ENCODE measurements at regions not wholly inside any gene's neighbourhood (a gene's known extent, or its start where the extent isn't known, plus 50 kb on each side); places are given as distances from the start of the nearest gene placed in this dataset.
"Not testable (repeated sequence)": the region's sequence is repeated elsewhere in the genome, so short reads cannot be mapped to it uniquely, and the experiment has no call there.

DNA sequence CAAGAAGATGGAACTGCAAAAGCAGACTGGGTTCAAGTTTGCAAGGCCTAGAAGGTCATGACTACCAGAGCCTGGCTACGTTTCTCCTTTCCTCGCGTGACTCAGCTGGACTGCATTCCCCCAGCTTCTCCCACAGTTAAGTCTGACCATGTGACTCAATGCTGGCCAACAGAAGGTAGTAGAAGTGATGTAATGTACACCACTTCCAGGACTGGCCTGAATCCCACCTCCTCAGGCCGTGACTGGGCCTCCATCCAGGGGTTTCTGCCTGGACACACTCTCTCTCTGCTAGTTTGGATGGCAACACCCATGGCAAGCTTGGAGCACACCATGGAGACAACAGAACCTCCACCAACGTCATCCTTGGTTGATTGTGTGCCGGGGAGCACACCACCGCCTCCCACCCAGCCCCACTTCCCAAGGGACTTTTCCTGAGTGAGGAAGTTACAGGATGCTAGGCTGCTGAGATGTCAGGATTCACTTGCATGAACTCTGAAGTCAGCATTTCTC, 112.0 kb upstream of the CDYL start:
- CTCF ChIA-PET, result no interaction called here

GRCh38 chr6:4662886-4663285, 113.3 kb upstream of the CDYL start:
- WGBS (ENCODE audit: insufficient coverage), result 96% methylated on average over 7 of the region's 7 CpGs
- Histone ChIP-seq H3K4me3 (ENCODE audit: control insufficient read depth in 1 of 7, extremely low read depth in 1 of 7, insufficient read depth in 4 of 7, low read depth in 2 of 7, low read length in 6 of 7) (no peak overlapping the region), H3K36me3 (ENCODE audit: control insufficient read depth in 4 of 4, insufficient read depth in 4 of 4, low read length in 3 of 4) (no peaks in the 10 kb centered on the region), H3K9me3 (ENCODE audit: control extremely low read depth in 1 of 5, control insufficient read depth in 4 of 5, insufficient read depth in 2 of 5, low read depth in 1 of 5, low read length in 4 of 5) (no peaks in the 10 kb centered on the region), H3K27me3 (replicated peaks in 2 of 5; ENCODE audit: control insufficient read depth in 4 of 5, insufficient read depth in 5 of 5, low read length in 4 of 5) (peaks cover 0 to 2% (median 0%) of the 10 kb centered on the region in 5 experiments), H3K4me1 (ENCODE audit: control extremely low read depth in 1 of 4, control insufficient read depth in 4 of 4, insufficient read depth in 4 of 4, low read length in 3 of 4) (peaks cover 0 to 5% (median 0%) of the 10 kb centered on the region in 4 experiments), H3K27ac (ENCODE audit: insufficient read depth in 1 of 2, low read depth in 1 of 2, low read length in 2 of 2, poor library complexity in 1 of 2, severe bottlenecking in 2 of 2) (no peak overlapping the region)
- no peak for DNase-seq
- POLR2A ChIA-PET, result interaction anchor here (0.6 kb wide), 1 partner anchor 380 kb away, joined by 5 read pairs; no protein-coding TSS in a partner anchor
- CTCF ChIA-PET, result no interaction called here

More for the DNA sequence above, 112.0 kb upstream of the CDYL start:
- Histone ChIP-seq H3K4me3 (ENCODE audit: control insufficient read depth in 1 of 7, extremely low read depth in 1 of 7, insufficient read depth in 4 of 7, low read depth in 2 of 7, low read length in 6 of 7) (no peak overlapping the region), H3K27ac (ENCODE audit: insufficient read depth in 1 of 2, low read depth in 1 of 2, low read length in 2 of 2, poor library complexity in 1 of 2, severe bottlenecking in 2 of 2) (no peak overlapping the region), H3K4me1 (ENCODE audit: control extremely low read depth in 1 of 4, control insufficient read depth in 4 of 4, insufficient read depth in 4 of 4, low read length in 3 of 4) (no peaks in the 10 kb centered on the region), H3K27me3 (replicated peaks in 2 of 5; ENCODE audit: control insufficient read depth in 4 of 5, insufficient read depth in 5 of 5, low read length in 4 of 5) (peaks cover 0 to 2% (median 0%) of the 10 kb centered on the region in 5 experiments), H3K36me3 (ENCODE audit: control insufficient read depth in 4 of 4, insufficient read depth in 4 of 4, low read length in 3 of 4) (no peaks in the 10 kb centered on the region), H3K9me3 (ENCODE audit: control extremely low read depth in 1 of 5, control insufficient read depth in 4 of 5, insufficient read depth in 2 of 5, low read depth in 1 of 5, low read length in 4 of 5) (no peaks in the 10 kb centered on the region)
- POLR2A ChIA-PET, result no interaction called here
- no CpG with 5 or more reads among the region's 7 CpGs for WGBS (ENCODE audit: insufficient coverage)
- no peak for DNase-seq

DNA sequence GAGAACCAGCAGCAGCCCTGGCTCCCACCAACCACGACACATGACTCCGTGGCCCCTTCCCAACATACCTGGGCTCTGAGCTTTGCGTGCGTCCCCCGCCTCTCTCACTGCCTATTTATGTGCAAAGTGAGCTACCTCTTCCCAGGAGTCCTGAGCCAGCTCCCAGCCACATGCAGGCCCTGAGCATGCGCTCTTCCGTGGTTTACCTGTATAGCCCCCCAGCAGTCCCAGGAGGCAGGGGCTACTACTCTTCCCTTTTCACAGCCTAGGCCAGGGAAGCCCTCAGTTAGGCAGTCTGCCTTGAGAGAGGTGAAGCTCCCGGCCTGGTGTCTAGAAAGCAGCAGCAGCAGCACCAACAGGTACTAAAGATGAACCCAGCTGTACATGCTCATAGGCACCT, 114.8 kb upstream of the CDYL start:
- peaks cover 0 to under 1% (median 0%) of the 10 kb centered on the region in 5 experiments for H3K27me3 ChIP-seq (replicated peaks in 2 of 5; ENCODE audit: control insufficient read depth in 4 of 5, insufficient read depth in 5 of 5, low read length in 4 of 5)
- no peaks in the 10 kb centered on the region for H3K36me3 ChIP-seq (ENCODE audit: control insufficient read depth in 4 of 4, insufficient read depth in 4 of 4, low read length in 3 of 4)
- H3K4me3 ChIP-seq (ENCODE audit: control insufficient read depth in 1 of 7, extremely low read depth in 1 of 7, insufficient read depth in 4 of 7, low read depth in 2 of 7, low read length in 6 of 7), result no peak overlapping the region
- WGBS (ENCODE audit: insufficient coverage), result 97% methylated on average over 6 of the region's 8 CpGs
- POLR2A ChIA-PET, result no interaction called here
- CTCF ChIA-PET, result no interaction called here
- no peak for DNase-seq
- no peaks in the 10 kb centered on the region for H3K9me3 ChIP-seq (ENCODE audit: control extremely low read depth in 1 of 5, control insufficient read depth in 4 of 5, insufficient read depth in 2 of 5, low read depth in 1 of 5, low read length in 4 of 5)
- peaks cover 0 to 5% (median 0%) of the 10 kb centered on the region in 4 experiments for H3K4me1 ChIP-seq (ENCODE audit: control extremely low read depth in 1 of 4, control insufficient read depth in 4 of 4, insufficient read depth in 4 of 4, low read length in 3 of 4)
- no peak overlapping the region for H3K27ac ChIP-seq (ENCODE audit: insufficient read depth in 1 of 2, low read depth in 1 of 2, low read length in 2 of 2, poor library complexity in 1 of 2, severe bottlenecking in 2 of 2)

GRCh38 chr6:4660377-4661321, 115.6 kb upstream of the CDYL start:
- H3K4me3 ChIP-seq (ENCODE audit: control insufficient read depth in 1 of 7, extremely low read depth in 1 of 7, insufficient read depth in 4 of 7, low read depth in 2 of 7, low read length in 6 of 7), result no peak overlapping the region
- no peaks in the 10 kb centered on the region for H3K27me3 ChIP-seq (replicated peaks in 2 of 5; ENCODE audit: control insufficient read depth in 4 of 5, insufficient read depth in 5 of 5, low read length in 4 of 5)
- no peaks in the 10 kb centered on the region for H3K36me3 ChIP-seq (ENCODE audit: control insufficient read depth in 4 of 4, insufficient read depth in 4 of 4, low read length in 3 of 4)
- 97% methylated on average over 17 of the region's 22 CpGs for WGBS (ENCODE audit: insufficient coverage)
- H3K9me3 ChIP-seq (ENCODE audit: control extremely low read depth in 1 of 5, control insufficient read depth in 4 of 5, insufficient read depth in 2 of 5, low read depth in 1 of 5, low read length in 4 of 5), result no peaks in the 10 kb centered on the region
- ChIA-PET POLR2A (no interaction called here), CTCF (no interaction called here)
- no peak for DNase-seq
- H3K27ac ChIP-seq (ENCODE audit: insufficient read depth in 1 of 2, low read depth in 1 of 2, low read length in 2 of 2, poor library complexity in 1 of 2, severe bottlenecking in 2 of 2), result no peak overlapping the region
- peaks cover 0 to 5% (median 0%) of the 10 kb centered on the region in 4 experiments for H3K4me1 ChIP-seq (ENCODE audit: control extremely low read depth in 1 of 4, control insufficient read depth in 4 of 4, insufficient read depth in 4 of 4, low read length in 3 of 4)

DNA sequence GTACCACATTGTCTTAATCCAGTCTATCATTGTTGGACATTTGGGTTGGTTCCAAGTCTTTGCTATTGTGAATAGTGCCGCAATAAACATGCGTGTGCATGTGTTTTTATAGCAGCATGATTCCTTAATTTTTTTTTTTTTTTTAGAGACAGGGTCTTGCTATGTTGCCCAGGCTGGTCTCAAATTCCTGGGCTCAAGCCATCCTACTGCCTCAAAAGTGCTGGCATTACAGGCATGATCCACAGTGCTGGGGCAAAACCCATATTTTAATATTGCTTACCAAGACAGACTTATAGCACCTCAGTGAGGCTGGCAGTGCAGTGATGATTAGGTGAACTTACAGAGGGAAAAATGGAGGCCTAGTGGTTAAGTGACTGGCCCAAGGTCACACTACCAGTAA, 116.5 kb upstream of the CDYL start:
- H3K36me3 ChIP-seq (ENCODE audit: control insufficient read depth in 4 of 4, insufficient read depth in 4 of 4, low read length in 3 of 4); DNase-seq; POLR2A ChIA-PET; H3K4me1 ChIP-seq (ENCODE audit: control extremely low read depth in 1 of 4, control insufficient read depth in 4 of 4, insufficient read depth in 4 of 4, low read length in 3 of 4); H3K27me3 ChIP-seq (replicated peaks in 2 of 5; ENCODE audit: control insufficient read depth in 4 of 5, insufficient read depth in 5 of 5, low read length in 4 of 5); H3K27ac ChIP-seq (ENCODE audit: insufficient read depth in 1 of 2, low read depth in 1 of 2, low read length in 2 of 2, poor library complexity in 1 of 2, severe bottlenecking in 2 of 2); H3K9me3 ChIP-seq (ENCODE audit: control extremely low read depth in 1 of 5, control insufficient read depth in 4 of 5, insufficient read depth in 2 of 5, low read depth in 1 of 5, low read length in 4 of 5); H3K4me3 ChIP-seq (ENCODE audit: control insufficient read depth in 1 of 7, extremely low read depth in 1 of 7, insufficient read depth in 4 of 7, low read depth in 2 of 7, low read length in 6 of 7): not testable (repeated sequence)
- WGBS (ENCODE audit: insufficient coverage), result no CpG with 5 or more reads among the region's 2 CpGs
- CTCF ChIA-PET, result interaction anchor here (0.6 kb wide), 1 partner anchor 12 kb away, joined by 3 read pairs; no protein-coding TSS in a partner anchor

DNA sequence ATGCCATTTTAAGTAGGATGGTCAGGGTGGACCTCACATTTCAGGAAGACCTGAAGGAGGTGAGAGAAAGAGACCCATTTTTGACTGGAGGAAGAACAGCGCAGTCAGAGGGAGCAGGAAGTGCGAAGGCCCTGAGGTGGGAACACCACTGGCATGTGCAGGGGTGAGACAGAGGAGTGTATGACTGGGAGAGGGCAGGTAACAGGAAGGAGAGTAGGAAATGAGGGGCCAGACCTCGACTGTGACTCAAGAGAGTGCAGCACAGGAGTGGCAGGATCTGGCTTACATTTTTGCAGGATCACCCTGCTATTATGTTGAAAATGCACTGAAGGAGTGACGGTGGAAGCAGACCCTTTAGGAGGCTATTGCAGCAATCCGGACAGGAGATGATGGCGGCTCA, 117.7 kb upstream of the CDYL start:
- WGBS (ENCODE audit: insufficient coverage), result 81% methylated on average over 6 of the region's 6 CpGs
- Histone ChIP-seq H3K27ac (ENCODE audit: insufficient read depth in 1 of 2, low read depth in 1 of 2, low read length in 2 of 2, poor library complexity in 1 of 2, severe bottlenecking in 2 of 2) (no peak overlapping the region), H3K4me3 (ENCODE audit: control insufficient read depth in 1 of 7, extremely low read depth in 1 of 7, insufficient read depth in 4 of 7, low read depth in 2 of 7, low read length in 6 of 7) (no peak overlapping the region), H3K27me3 (replicated peaks in 2 of 5; ENCODE audit: control insufficient read depth in 4 of 5, insufficient read depth in 5 of 5, low read length in 4 of 5) (no peaks in the 10 kb centered on the region), H3K9me3 (ENCODE audit: control extremely low read depth in 1 of 5, control insufficient read depth in 4 of 5, insufficient read depth in 2 of 5, low read depth in 1 of 5, low read length in 4 of 5) (no peaks in the 10 kb centered on the region), H3K36me3 (ENCODE audit: control insufficient read depth in 4 of 4, insufficient read depth in 4 of 4, low read length in 3 of 4) (no peaks in the 10 kb centered on the region), H3K4me1 (ENCODE audit: control extremely low read depth in 1 of 4, control insufficient read depth in 4 of 4, insufficient read depth in 4 of 4, low read length in 3 of 4) (peaks cover 0 to 5% (median 0%) of the 10 kb centered on the region in 4 experiments)
- POLR2A ChIA-PET, result no interaction called here
- CTCF ChIA-PET, result no interaction called here
- no peak for DNase-seq

GRCh38 chr6:4656106-4656505, 120.1 kb upstream of the CDYL start:
- H3K4me1 ChIP-seq (ENCODE audit: control extremely low read depth in 1 of 4, control insufficient read depth in 4 of 4, insufficient read depth in 4 of 4, low read length in 3 of 4), result peaks cover 0 to 5% (median 0%) of the 10 kb centered on the region in 4 experiments
- H3K4me3 ChIP-seq (ENCODE audit: control insufficient read depth in 1 of 7, extremely low read depth in 1 of 7, insufficient read depth in 4 of 7, low read depth in 2 of 7, low read length in 6 of 7), result no peak overlapping the region
- CTCF ChIA-PET, result no interaction called here
- H3K36me3 ChIP-seq (ENCODE audit: control insufficient read depth in 4 of 4, insufficient read depth in 4 of 4, low read length in 3 of 4), result no peaks in the 10 kb centered on the region
- 80% methylated on average over 1 of the region's 3 CpGs for WGBS (ENCODE audit: insufficient coverage)
- peaks cover 0 to 3% (median 0%) of the 10 kb centered on the region in 5 experiments for H3K9me3 ChIP-seq (ENCODE audit: control extremely low read depth in 1 of 5, control insufficient read depth in 4 of 5, insufficient read depth in 2 of 5, low read depth in 1 of 5, low read length in 4 of 5)
- H3K27me3 ChIP-seq (replicated peaks in 2 of 5; ENCODE audit: control insufficient read depth in 4 of 5, insufficient read depth in 5 of 5, low read length in 4 of 5), result no peaks in the 10 kb centered on the region
- POLR2A ChIA-PET, result no interaction called here
- no peak overlapping the region for H3K27ac ChIP-seq (ENCODE audit: insufficient read depth in 1 of 2, low read depth in 1 of 2, low read length in 2 of 2, poor library complexity in 1 of 2, severe bottlenecking in 2 of 2)
- no peak for DNase-seq
